Activated CD4-positive, alpha-beta T cell treated with anti-CD3 and anti-CD28 coated beads for 48 hours (primary cell): ENCODE measurements at regions not wholly inside any gene's neighbourhood (a gene's known extent, or its start where the extent isn't known, plus 50 kb on each side); places are given as distances from the start of the nearest gene placed in this dataset.
"Not testable (repeated sequence)": the region's sequence is repeated elsewhere in the genome, so short reads cannot be mapped to it uniquely, and the experiment has no call there.

Source experiments
- DNase-seq: peaks from one replicate; pipeline ENCODE4 v3.0.0-alpha.2; 2020

- DNase-seq, result no peak
These were observed 364.0 kb upstream of the KCND2 start for GRCh38 chr7:119908948-119909347.

- not testable (repeated sequence) for DNase-seq
These were observed 358.9 kb upstream of the KCND2 start for GRCh38 chr7:119914119-119914518.

GRCh38 chr7:119916501-119916900, 356.5 kb upstream of the KCND2 start:
- no peak for DNase-seq

DNA sequence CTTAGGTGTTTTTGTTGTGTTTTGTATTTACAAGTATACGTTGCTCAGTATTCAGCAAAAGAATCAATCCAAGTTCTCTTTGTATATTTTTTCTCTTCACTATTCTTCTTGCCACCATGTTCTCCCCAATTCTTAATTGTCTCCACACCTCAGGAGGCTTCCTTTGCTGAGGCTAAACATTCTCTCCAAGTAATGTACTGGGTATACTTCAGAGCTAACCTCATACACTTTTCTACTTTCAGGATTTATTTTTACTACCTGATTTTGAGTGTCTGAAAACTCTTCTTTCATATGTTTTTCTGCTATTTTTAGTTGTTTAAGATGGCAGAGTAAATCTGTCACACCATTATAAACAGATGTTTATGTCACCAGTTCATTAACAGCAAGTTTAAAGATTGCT, 354.8 kb upstream of the KCND2 start:
- no peak for DNase-seq

- DNase-seq, result no peak
These were observed 353.0 kb upstream of the KCND2 start for GRCh38 chr7:119919986-119920385.

GRCh38 chr7:119925581-119926289, 347.2 kb upstream of the KCND2 start:
- DNase-seq, result no peak

DNA sequence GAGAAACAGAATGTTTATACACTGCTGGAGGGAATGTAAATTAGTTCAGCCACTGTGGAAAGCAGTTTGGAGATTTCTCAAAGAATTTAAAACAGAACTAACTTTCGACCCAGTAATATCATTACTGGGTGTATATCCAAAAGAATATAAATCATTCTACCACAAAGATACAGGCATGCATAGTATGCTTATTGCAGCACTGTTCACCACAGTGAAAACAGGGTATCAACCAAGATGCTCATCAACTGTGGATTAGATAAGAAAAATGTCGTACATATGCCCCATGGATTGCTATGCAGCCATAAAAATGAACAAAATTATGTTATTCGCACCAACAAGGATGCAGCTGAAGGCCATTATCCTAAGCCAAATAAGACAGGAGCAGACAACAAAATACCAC, 343.1 kb upstream of the KCND2 start:
- no peak for DNase-seq

DNA sequence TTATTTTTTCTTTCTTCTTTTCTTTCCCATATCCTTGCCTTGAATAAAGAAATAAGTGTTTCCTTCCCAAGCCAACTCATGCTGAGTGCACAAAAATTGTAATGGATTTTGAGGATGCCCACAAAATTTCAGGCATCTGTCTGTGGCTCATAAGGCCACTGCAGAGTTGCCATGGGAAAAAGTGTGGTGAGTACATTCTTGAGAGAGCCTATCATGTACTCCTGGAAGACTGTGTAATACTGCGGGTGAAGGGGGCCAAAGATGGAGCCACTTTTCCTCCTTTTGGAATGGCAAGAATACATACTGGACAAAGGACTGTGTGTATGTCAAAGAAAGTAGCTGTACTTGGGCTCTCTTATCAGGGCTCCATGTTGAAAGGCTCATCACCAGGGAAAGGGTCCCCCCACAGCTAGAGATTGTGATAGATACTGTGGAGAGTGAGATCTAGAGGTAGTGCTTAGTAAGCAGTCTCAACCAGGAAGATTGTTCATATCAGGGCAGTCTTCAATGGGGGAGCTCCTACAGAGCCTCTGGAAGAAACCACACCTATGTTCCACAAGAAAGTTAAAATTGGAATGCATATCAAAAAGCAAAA, 341.6 kb upstream of the KCND2 start:
- DNase-seq, result no peak

GRCh38 chr7:119935418-119936025, 337.5 kb upstream of the KCND2 start:
- DNase-seq, result no peak

GRCh38 chr7:119936836-119937235, 336.1 kb upstream of the KCND2 start:
- DNase-seq, result no peak

GRCh38 chr7:119937745-119938144, 335.2 kb upstream of the KCND2 start:
- DNase-seq, result no peak

DNA sequence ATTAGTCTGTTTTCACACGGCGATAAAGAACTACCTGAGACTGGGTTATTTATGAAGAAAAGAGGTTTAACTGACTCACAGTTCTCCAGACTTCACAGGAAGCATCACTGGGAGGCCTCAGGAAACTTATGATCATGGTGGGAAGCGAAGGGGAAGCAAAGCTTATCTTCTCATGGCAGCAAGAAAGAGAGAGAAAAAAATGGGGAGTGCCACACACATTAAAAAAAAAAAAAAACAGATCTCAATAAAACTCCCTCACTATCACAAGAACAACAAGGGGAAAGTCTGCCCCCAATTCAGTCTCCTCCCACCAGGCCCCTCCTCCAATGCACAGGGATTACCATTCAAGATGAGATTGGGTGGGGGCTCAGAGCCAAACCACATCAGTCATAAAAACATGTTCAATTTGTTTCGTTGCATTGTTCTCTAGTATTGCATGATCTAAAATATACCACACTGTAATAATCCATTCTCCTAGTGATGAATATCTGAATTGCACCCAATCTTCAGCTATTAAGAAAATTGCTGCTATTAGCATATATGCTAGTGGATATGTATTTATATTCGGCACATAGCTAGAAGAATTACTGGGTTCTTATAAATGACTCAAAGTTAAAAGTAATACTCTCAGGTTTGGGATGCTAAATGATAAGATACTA, 328.9 kb upstream of the KCND2 start:
- DNase-seq, result no peak

- no peak for DNase-seq
These were observed 328.4 kb upstream of the KCND2 start for GRCh38 chr7:119944601-119944972.

DNA sequence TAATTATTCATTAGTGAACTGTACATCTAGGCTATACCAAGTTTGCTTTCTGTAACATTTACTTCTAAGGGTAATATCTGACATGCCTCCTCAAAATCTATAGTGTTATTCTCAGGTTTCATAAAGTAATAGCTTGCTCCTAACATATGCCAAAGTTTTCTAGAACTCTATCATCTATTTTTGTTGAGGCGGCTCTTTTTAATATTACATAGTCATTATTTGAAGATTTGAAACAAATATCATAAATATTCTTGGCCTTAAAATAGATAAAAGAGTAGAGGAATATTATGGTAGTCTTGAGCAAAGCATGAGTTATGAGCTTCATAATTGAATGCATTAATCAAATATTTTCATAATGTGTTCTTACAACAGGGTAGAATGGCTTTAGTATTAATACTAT, 327.2 kb upstream of the KCND2 start:
- no peak for DNase-seq

DNA sequence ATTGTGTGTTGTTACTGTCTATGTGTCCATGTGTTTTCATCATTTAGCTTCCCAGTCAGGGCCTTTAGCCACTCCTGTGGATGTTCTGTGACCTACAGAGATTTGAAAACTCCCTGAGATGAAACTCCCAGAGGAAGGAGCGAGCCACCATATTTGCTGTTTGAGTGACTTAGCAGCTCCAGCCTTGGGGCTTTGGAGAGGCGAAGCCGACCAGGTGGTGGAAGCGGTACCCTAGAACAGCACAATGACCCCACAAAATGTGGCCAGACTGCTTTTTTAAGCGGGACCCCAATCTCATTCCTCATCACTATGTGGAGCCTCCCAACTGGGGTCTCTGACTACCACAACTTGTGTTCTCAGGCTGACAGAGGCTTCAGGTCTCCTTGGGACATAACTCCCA, 323.9 kb upstream of the KCND2 start:
- DNase-seq, result no peak

- DNase-seq, result not testable (repeated sequence)
These were observed 322.5 kb upstream of the KCND2 start for GRCh38 chr7:119950390-119951041.

DNA sequence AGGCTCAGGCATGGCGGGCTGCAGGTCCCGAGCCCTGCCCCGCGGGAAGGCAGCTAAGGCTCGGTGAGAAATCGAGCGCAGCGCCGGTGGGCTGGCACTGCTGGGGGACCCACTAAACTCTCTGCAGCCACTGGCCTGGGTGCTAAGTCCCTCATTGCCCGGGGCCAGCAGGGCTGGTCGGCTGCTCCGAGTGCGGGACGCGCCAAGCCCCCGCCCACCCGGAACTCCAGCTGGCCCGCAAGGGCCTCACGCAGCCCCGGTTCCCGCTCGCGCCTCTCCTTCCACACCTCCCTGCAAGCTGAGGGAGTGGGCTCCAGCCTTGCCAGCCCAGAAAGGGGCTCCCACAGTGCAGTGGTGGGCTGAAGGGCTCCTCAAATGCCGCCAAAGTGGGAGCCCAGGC, 321.4 kb upstream of the KCND2 start:
- DNase-seq, result not testable (repeated sequence)

- DNase-seq, result no peak
These were observed 315.6 kb upstream of the KCND2 start for GRCh38 chr7:119957335-119957734.

- no peak for DNase-seq
These were observed 313.2 kb upstream of the KCND2 start for GRCh38 chr7:119959811-119960210.

DNA sequence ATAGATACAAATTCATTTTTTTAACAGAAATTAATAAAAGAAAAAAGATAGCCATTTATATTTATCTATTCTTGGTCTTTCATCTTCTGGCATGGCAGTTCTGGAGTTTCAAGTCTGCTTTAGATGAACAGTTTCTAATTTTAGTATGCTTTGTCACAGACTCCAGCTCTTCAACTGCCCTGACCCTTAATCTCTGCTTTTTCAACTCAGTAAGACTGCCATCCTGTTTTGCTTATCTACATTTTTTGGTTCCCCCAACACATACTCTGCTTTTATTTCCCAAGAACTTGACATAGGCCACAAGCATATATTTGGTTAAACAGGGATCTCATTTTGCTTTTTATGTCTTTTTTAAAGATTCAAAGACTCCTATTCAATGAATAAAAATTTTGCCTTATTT, 309.3 kb upstream of the KCND2 start:
- DNase-seq, result no peak

DNA sequence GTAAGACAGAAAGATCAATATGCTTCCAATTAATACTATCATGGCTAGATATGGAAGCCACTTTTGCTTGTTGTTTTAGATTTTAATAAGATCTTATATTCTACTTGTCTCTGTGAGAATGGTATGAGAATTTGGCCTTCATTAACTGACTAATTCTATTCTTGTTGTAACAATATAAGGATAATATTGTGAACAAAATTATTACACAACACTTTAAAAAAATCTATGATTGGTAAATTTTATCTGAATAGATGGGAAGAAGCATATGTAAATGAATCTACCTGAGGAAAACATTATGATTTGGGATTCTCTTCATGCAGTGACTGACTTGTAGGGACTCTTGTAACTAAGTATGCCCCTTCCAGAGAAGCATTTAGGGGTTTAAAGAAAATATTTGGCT, 308.9 kb upstream of the KCND2 start:
- no peak for DNase-seq

GRCh38 chr7:119964788-119965542, 308.0 kb upstream of the KCND2 start:
- no peak for DNase-seq

DNA sequence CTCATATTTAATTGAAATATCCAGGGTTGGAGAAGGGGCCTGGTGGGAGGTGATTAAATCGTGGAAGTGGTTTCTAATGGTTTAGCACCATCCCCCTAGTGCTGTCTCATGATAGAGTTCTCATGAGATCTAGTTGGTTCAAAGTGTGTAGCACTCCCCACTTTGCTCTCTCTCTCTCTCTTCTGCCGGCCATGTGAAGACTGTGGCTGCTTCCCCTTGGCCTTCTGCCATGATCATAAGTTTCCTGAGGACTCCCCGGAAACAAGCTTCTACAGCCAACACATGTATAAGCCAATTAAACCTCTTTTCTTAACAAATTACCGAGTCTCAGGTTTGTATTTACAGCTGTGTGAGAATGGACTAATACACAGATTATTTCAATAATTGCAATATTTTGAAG, 305.8 kb upstream of the KCND2 start:
- no peak for DNase-seq
